ENCODE measurements at regions not wholly inside any gene's neighbourhood (a gene's known extent, or its start where the extent isn't known, plus 50 kb on each side); places are given as distances from the start of the nearest gene placed in this dataset.
"Not testable (repeated sequence)": the region's sequence is repeated elsewhere in the genome, so short reads cannot be mapped to it uniquely, and the experiment has no call there.

- no peak for DNase-seq
Measured at GRCh38 chr6:19159089-19159488, 678.1 kb upstream of the ID4 start.

GRCh38 chr6:19159561-19159960 lies 677.6 kb upstream of the ID4 start:
- no peak for DNase-seq

- DNase-seq, result no peak
Measured at GRCh38 chr6:19160081-19160730, 677.0 kb upstream of the ID4 start.

GRCh38 chr6:19167251-19167650 lies 669.9 kb upstream of the ID4 start:
- no peak for DNase-seq

GRCh38 chr6:19169366-19169765 lies 667.8 kb upstream of the ID4 start:
- no peak for DNase-seq

GRCh38 chr6:19175023-19175422 lies 662.1 kb upstream of the ID4 start:
- DNase-seq, result no peak

GRCh38 chr6:19180348-19181072 lies 656.7 kb upstream of the ID4 start:
- no peak for DNase-seq

GRCh38 chr6:19181211-19181610 lies 656.0 kb upstream of the ID4 start:
- no peak for DNase-seq

GRCh38 chr6:19193624-19194023 lies 643.5 kb upstream of the ID4 start:
- no peak for DNase-seq

GRCh38 chr6:19204445-19204844 lies 632.7 kb upstream of the ID4 start:
- no peak for DNase-seq

GRCh38 chr6:19205076-19205475 lies 632.1 kb upstream of the ID4 start:
- DNase-seq, result no peak

GRCh38 chr6:19209202-19209601 lies 628.0 kb upstream of the ID4 start:
- DNase-seq, result no peak

- DNase-seq, result peak; percentile 81
Measured at GRCh38 chr6:19210849-19211590, 626.1 kb upstream of the ID4 start.

- DNase-seq, result no peak
Measured at GRCh38 chr6:19214231-19214630, 622.9 kb upstream of the ID4 start.

GRCh38 chr6:19219931-19220330 lies 617.2 kb upstream of the ID4 start:
- DNase-seq, result no peak

GRCh38 chr6:19231878-19232561 lies 605.1 kb upstream of the ID4 start:
- no peak for DNase-seq

- no peak for DNase-seq
Measured at GRCh38 chr6:19245656-19246055, 591.5 kb upstream of the ID4 start.

- DNase-seq, result peak; percentile 67
Measured at GRCh38 chr6:19247181-19247580, 590.0 kb upstream of the ID4 start.

- DNase-seq, result not testable (repeated sequence)
Measured at GRCh38 chr6:19256123-19256522, 581.0 kb upstream of the ID4 start.

- DNase-seq, result no peak
Measured at GRCh38 chr6:19261642-19262041, 575.5 kb upstream of the ID4 start.

- DNase-seq, result no peak
Measured at GRCh38 chr6:19268117-19268516, 569.1 kb upstream of the ID4 start.

- DNase-seq, result no peak
Measured at GRCh38 chr6:19268718-19269117, 568.5 kb upstream of the ID4 start.

GRCh38 chr6:19269341-19269898 lies 567.8 kb upstream of the ID4 start:
- no peak for DNase-seq

All from NCI-H82 (cell line).